ENCODE measurements at regions not wholly inside any gene's neighbourhood (a gene's known extent, or its start where the extent isn't known, plus 50 kb on each side); places are given as distances from the start of the nearest gene placed in this dataset.
"Not testable (repeated sequence)": the region's sequence is repeated elsewhere in the genome, so short reads cannot be mapped to it uniquely, and the experiment has no call there.

- H3K36me3 ChIP-seq: no peaks in the 10 kb centered on the region
- no peak overlapping the region for H3K27ac ChIP-seq
- peaks cover 0 to 22% (median under 1%) of the 10 kb centered on the region in 4 donors for H3K4me1 ChIP-seq
- no peak overlapping the region for H3K4me3 ChIP-seq
- no peaks in the 10 kb centered on the region for H3K27me3 ChIP-seq
- DNase-seq (ENCODE audit: low spot score in 2 of 2): no peak
- no peak for TF ChIP-seq POLR2A (IDR thresholded peaks at IDR 0.05)
- TF ChIP-seq CTCF (IDR thresholded peaks at IDR 0.05): no peak
- TF ChIP-seq EP300 (IDR thresholded peaks at IDR 0.05): no peak
- WGBS, 2 donors: 92% methylated on average over 6 of the region's 6 CpGs
- H3K9me3 ChIP-seq: no peaks in the 10 kb centered on the region
Measured at GRCh38 chr20:6698056-6698455, 69.4 kb upstream of the BMP2 start.

GRCh38 chr20:6697228-6697972 lies 70.1 kb upstream of the BMP2 start:
- no peak overlapping the region for H3K27ac ChIP-seq
- no peak for DNase-seq (ENCODE audit: low spot score in 2 of 2)
- H3K4me3 ChIP-seq: no peak overlapping the region
- TF ChIP-seq EP300 (IDR thresholded peaks at IDR 0.05) (no peak), CTCF (IDR thresholded peaks at IDR 0.05) (no peak), POLR2A (IDR thresholded peaks at IDR 0.05) (no peak)
- peaks cover 0 to 20% (median 4%) of the 10 kb centered on the region in 4 donors for H3K4me1 ChIP-seq
- no peaks in the 10 kb centered on the region for H3K27me3 ChIP-seq
- H3K36me3 ChIP-seq: no peaks in the 10 kb centered on the region
- 84 to 85% methylated on average over 12 of the region's 12 CpGs for WGBS, 2 donors
- H3K9me3 ChIP-seq: no peaks in the 10 kb centered on the region

GRCh38 chr20:6696001-6696400 lies 71.5 kb upstream of the BMP2 start:
- Histone ChIP-seq H3K9me3 (no peaks in the 10 kb centered on the region), H3K4me3 (no peak overlapping the region), H3K4me1 (peaks cover 0 to 8% (median 4%) of the 10 kb centered on the region in 4 donors), H3K27ac (no peak overlapping the region), H3K27me3 (no peaks in the 10 kb centered on the region), H3K36me3 (no peaks in the 10 kb centered on the region)
- DNase-seq (ENCODE audit: low spot score in 2 of 2): no peak
- no peak for TF ChIP-seq EP300 (IDR thresholded peaks at IDR 0.05)
- no peak for TF ChIP-seq POLR2A (IDR thresholded peaks at IDR 0.05)
- no peak for TF ChIP-seq CTCF (IDR thresholded peaks at IDR 0.05)
- 61 to 63% methylated on average over 4 of the region's 4 CpGs for WGBS, 2 donors

- H3K9me3 ChIP-seq; H3K27me3 ChIP-seq; H3K36me3 ChIP-seq; H3K4me1 ChIP-seq; H3K27ac ChIP-seq; DNase-seq (ENCODE audit: low spot score in 2 of 2); H3K4me3 ChIP-seq: not testable (repeated sequence)
- 79 to 94% methylated on average over 3 of the region's 3 CpGs for WGBS, 2 donors
Measured at GRCh38 chr20:6693808-6694198, 73.7 kb upstream of the BMP2 start.

- TF ChIP-seq CTCF (IDR thresholded peaks at IDR 0.05): no peak
- no peak for TF ChIP-seq EP300 (IDR thresholded peaks at IDR 0.05)
- TF ChIP-seq POLR2A (IDR thresholded peaks at IDR 0.05): no peak
- H3K27ac ChIP-seq: no peak overlapping the region
- no peaks in the 10 kb centered on the region for H3K36me3 ChIP-seq
- H3K9me3 ChIP-seq: no peaks in the 10 kb centered on the region
- H3K27me3 ChIP-seq: no peaks in the 10 kb centered on the region
- 65 to 72% methylated on average over 7 of the region's 7 CpGs for WGBS, 2 donors
- no peak overlapping the region for H3K4me3 ChIP-seq
- DNase-seq (ENCODE audit: low spot score in 2 of 2): no peak
- H3K4me1 ChIP-seq: peaks cover 0 to 8% (median 4%) of the 10 kb centered on the region in 4 donors
Measured at GRCh38 chr20:6693178-6693807, 74.2 kb upstream of the BMP2 start.
